GM21717 (cell line): ENCODE measurements at regions not wholly inside any gene's neighbourhood (a gene's known extent, or its start where the extent isn't known, plus 50 kb on each side); places are given as distances from the start of the nearest gene placed in this dataset.

Source experiments
- ATAC-seq: cut with Tn5 transposase; IDR thresholded peaks from one replicate; pipeline ENCODE4 v1.9.1; 2021; ENCODE audit warnings: mild to moderate bottlenecking, moderate library complexity; ENCODE audit not compliant: unreplicated experiment

DNA sequence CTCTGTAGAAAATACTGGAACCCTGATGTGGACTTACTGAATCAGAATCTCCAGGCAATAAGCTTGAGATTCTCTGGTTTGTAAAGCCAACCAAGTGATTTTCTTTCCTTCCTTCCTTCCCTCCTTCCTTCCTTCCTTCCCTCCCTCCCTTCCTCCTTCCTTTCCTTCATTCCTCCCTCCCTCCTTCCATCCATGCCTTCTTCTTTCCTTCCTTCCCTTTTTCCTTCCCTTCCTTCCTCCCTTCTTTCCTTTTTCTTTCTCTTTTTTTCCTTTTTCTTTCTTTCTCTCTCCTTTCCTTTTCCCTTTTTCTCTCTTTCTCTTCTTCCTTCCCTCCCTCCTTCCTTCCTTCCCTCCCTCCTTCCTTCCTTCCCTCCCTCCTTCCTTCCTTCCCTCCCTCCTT is 450.8 kb downstream of the GRXCR1 start:
- ATAC-seq, result no peak

DNA sequence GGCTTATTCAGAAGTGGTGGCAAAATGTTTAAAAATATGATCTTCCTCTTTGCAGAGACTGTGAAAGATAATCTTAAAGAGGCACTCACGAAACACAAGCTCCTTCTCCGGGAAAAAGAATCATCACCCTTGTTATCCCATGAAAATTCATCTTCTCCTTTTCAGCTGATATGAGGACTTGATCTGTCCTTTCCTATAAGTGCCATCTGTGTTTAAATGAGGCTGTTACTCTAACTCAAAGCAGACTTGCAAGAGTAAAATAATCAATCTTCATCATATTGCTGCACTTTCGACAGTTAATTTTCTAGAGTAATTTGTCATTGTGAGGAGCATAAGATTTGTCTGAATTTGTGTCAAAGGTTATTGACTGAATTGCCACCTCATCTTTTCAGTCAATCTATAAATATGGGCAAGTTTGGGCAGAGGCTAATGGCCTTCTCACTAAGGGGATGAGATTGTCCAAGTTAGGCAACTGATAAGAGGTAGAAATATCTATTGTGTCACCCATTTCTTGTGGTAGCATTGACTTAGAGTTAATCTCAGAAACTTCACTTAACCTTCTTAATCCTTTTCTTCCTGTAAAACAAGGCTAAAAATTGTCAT is 452.9 kb downstream of the GRXCR1 start:
- no peak for ATAC-seq

DNA sequence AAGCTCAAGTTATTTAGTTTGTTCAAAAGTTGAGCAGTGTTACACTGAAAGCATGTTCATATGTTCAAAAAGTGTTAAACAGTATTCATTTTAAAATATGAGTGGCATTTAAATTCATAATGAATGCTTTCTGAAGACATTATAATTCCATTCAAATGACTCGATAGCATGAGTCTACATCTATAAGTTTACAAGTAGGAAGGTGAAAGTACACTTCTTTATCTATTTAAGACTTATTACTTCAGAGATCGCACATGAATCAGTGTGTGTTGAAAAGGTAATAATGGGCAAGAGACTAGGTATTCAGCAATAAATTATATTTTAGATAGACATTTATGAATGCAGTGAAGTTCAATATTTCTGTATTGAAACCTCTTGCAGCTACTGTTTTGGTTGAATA is 456.1 kb downstream of the GRXCR1 start:
- ATAC-seq, result no peak

DNA sequence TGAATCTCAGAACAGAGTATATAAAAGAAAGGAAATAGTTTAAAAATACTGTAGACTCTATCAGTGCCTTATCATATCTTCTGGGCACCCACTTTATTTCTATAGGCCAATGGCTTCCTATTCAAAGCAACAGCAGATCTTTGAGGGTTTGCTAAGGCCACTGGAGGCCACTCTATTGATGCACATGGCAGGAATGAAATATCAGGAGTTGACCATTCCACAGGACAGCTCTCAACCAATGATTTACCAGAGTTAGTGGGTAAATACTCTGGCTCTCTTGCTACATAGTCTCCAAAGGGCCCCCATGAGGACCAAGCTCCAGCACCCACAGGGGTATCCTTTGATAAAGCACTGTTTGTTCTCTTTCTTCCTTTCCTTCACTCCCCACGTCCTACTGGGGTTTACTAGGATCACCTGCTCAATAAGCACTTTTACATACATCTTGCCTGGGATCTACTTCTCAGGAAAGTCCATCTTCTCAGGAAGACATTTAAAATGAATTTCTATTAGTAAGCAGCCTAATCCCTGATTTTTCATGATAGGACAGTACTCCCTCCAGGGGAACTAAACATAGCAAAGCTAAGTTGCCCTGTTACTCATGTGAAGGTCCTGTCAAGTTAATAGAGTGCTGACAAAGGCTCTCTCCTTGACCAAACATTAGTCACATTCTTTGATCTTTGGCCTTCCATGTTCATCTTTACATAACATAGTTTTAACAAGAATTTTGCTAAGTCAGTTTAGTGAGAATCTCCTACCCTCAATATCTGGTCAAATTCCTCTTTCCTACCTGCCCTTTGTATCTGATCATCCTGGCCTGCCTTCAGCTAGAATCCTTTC is 459.7 kb downstream of the GRXCR1 start:
- ATAC-seq, result no peak

DNA sequence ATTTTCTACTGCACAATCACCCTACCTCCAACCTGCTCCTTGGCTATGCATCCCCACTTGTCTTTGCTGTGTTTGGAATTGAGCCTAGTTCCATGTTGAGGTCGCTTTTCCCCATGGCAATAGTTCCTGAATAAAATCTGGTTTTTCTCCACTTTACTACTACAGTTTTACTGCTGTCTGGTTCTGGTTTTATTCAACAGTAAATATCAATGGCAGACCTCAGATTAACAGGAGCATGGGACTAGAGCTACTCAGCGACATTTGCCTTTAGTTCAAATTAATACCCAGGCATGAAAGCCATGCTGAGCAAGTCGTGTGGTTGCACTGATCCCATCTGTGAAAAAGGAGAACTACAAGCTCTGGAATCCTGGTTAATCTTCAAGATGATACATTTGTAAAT is 460.3 kb downstream of the GRXCR1 start:
- no peak for ATAC-seq

DNA sequence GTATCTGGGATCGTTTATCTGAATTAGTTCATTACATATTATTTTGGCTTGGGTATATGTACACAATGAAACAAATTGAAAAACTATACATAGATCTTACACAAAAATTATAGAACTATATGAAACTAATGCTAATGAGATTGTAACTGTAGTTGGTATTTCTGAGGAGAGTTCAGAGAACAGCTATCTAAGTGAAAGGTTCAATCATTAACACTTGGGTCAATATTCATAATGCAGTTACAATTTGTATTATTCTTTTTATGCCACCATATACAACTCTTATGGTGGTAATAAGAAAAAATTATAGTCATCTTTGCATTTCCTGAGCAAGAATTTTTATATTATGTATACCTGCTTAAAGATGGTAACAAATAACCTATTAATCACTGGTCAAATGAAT is 461.0 kb downstream of the GRXCR1 start:
- no peak for ATAC-seq

DNA sequence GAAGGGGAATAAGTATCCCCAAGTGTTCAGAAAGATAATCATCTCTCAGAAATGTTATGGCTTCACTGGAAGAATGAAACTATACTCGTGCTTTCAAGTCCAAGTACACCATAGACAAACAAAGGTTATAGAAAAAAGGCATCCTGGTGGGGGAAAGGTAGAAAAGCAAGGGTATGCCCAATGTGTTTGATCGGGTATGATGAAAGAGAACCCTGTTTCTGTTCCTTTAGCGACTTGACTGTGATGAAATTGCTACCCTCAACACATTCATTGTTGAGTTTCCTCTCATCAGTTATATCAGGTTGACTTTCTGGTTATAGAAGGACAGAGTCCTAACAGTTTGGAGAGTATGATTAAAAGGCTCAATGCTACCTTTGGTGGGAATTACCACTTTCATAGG is 464.3 kb downstream of the GRXCR1 start:
- no peak for ATAC-seq

DNA sequence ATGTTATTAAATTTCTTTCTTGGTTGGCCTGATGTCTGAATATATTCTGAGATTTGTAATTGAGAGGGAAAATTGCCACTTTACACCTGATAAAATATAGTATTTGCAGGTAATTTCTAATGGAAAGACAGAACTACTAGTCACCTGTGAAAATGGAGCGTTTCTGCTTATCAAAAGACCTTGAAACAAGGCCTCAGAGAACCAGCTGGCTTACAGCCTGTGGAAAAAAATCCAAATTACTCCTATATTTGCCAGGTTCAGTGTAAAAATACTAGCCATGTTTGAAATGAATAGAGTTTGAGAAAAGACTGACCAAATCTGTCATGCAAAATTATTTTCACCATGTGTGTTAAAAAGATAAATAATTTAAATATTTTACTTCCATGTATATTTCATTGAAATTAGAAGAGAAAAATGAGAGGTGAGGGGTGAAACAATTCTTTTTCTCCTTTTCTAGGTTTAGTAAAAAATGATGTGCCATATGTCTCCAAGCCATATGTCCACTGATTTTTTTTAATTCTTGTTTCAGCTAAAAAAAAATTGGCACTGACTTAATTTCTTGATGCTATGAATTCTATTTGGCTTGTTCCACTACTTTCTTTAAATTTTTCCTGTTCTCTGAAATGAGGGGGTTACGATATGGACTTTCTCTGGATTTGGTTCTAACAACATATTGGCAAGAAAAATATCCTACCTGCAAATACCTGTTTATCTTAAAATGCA is 464.9 kb downstream of the GRXCR1 start:
- ATAC-seq, result no peak

DNA sequence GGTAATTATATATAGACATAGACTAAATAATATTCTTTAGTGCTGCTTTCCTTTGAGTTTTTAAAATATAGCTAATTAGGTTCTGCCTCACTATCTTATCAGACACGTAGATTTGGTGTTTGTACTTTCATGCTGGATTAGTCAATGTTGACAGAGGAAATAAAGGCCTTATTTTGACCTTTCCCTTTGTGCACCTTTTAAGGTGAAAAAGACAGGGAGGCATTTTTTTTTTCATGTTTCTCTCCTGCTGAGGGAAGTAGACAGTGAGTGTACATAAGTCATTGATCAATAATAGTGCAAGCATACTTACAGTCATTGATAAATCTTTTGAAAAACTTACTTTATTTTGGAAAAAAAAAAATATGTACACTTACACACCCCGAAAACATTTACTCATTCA is 467.8 kb downstream of the GRXCR1 start:
- no peak for ATAC-seq

DNA sequence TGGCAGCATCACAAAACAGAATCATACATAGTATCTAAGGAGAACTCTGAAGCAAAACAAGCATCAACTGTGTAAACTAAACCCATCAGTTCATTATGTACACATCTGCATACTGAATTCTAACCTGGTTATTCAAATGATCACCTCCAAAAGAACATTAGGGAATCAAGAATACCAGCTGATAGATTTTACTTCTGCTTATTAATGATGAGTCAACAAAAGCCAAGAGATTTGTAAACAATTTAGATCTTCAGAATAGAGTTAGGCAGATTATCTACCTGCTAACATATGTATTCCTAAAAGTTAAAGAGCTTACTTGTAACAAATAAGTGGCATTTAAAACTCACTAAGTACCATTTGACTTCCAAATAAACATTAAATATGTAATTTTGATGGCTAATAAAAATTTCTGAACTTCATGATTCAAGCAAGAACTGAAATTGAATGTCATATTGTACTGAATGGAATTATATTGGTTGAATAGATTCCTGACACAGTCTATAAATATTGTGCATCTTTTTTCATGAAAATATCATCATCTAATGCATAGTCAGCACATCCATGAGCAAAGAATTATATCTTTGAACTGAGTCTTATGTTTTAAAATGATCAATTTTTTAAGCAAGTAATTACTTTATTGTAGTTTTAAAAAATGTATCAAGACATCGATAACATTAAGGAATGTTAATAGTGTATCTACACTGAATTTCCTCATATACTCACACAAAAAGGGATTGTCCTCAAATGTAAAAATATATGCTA is 470.5 kb downstream of the GRXCR1 start:
- ATAC-seq, result no peak

DNA sequence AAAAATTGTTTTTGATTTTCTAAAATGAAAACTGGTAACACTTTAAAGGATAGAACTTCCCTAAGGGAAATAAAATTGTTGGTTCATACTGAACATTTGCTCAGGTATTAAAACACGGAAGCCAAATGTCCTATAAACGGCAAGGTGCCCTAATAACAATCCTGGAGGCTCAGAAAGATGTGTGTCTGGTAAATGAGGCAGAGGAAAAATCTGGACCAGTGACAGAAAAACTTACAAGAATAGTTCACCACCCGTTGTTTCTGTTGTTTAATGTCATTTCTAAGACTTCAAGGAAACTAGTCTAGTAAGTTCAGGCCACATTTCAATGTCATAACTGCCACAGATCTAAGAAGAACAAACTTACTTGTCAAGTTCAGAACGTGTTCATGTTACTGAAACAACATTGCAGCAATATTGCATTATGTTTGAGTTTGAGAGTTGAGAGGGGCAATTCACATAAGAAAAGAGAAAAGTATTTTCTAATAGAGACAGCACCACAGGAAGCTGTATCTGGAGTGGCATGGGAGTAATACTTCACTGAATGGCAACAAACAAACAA is 476.6 kb downstream of the GRXCR1 start:
- ATAC-seq, result no peak

DNA sequence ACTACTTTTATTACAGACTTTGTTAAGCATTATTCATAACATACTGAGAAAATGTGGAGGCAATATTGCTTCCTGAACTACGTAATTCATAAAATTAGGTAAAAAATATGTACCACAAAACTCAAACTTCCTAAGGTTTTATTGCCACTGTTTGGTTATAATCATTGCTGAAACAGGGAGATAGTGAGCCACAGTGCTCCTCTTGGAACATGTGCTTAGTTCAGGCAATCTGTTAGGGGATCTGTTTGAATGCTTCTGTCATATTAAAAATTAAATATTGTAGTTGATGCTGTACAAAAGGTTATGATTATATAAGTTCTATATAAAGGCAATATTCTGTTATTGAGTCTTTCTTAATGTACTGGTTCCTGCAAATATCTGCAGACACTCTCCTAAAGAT is 480.7 kb downstream of the GRXCR1 start:
- ATAC-seq, result no peak

DNA sequence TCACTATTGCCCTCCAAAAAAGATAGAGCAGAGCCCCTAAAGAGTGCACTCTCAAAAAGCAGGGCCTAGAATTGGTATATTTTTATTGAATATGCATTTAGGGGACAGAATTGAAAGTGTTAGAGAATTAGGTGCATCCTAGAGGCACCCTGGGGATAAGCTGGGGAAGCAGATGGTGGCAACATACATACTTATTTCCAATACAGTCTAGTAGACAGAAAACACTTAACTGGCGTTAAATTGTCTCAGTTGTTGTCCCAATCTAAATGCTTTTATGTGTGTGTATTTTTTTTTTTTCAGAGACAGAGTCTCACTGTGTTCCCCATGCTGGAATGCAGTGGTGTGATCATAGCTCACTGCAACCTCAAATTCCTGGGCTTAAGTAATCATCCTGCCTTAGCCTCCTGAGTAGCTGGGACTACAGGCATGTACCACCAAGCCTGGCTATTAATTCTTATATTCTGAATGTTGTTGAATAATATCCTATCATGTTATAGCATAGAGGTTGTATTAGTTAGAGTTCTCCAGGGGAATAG is 481.8 kb downstream of the GRXCR1 start:
- no peak for ATAC-seq

DNA sequence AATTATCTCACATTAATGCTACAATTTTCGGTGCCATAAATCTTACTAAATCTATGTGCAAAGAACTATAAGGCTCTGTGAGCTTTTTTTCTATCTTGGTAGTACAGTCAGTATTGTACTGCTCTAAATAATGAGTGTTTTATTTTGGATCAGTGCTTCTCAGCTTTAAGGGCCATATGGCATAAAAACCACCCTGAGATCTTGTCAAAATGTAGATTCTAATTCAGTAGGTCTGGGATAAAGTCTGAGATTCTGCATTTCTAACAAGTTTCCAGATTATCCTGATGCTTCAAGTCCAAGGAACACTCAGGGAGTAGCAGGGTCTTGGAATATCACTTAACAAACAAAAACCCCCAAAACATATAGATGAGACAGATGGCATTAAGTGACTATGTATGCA is 486.5 kb downstream of the GRXCR1 start:
- ATAC-seq, result no peak

DNA sequence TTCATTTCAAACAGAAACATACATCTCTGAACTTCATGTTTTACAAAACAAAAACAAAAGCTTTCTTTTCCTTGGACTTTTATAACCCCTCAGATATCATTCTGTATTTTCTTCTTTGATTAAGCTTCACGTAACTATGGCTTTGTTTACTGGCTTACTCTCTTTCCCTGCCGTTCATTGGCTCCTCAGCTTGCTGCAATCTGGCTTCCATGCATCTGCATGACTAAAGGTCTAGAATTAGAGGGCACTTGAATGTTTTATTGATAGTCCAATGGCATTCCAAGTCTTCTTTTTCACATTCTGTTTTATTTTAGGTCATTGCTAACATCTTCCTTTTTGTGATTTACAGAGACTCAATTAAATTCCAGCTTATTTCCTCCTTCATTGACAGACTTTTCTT is 487.6 kb downstream of the GRXCR1 start:
- no peak for ATAC-seq

DNA sequence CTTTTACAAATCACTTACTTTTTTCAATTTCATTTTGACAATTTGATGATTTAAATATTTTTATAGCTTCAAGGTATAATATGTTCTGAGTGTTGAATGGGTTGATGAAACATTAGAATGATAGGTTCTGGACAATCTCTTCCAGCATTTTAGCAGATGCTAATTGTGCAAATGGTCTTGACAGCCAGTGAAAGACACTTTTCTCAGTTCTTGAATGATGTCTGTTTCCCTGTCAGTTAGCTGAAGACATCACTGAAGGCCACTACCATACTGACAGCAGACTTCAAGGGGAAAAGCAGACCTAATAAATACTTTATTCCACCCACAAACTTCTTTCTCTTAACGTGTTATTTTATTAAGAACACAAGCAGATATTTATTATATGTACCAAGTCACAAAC is 498.6 kb downstream of the GRXCR1 start:
- no peak for ATAC-seq

DNA sequence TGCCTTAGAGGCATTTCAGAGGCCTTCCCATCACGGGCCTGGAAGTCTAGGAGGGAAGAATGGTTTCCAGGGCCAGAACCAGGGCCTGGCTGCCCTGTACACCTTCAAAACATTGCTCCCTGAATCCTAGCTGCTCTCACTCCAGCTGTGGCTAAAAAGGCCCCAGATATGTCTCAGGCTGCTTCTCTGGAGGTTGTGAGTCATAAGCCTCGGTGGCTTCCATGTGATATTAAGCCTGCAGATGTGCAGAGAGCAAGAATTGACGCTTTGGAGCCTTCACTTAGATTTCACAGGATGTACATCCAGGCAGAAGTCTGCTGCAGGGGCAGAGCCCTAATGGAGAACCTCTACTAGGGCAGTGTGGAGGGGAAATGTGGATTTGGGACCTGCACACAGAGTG is 502.5 kb downstream of the GRXCR1 start:
- no peak for ATAC-seq

DNA sequence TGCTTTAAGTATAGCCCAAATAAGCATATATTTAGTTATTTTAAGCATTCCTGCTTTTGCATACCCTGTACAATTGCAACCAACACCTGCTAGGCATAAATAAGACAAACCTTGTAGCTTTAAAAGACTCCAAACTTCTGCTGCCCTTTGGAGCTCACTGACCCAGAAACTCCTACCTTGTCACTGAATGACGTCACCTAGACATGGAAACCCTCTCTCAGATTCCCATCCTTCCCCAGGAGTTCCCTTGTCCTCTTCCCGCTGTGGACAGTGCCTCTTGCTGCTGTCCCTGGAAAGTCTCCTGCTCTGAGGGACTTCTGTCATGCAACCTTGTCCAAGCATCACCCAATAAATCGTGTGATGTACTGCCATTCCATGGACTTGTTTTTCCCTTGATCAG is 507.2 kb downstream of the GRXCR1 start:
- ATAC-seq, result no peak

DNA sequence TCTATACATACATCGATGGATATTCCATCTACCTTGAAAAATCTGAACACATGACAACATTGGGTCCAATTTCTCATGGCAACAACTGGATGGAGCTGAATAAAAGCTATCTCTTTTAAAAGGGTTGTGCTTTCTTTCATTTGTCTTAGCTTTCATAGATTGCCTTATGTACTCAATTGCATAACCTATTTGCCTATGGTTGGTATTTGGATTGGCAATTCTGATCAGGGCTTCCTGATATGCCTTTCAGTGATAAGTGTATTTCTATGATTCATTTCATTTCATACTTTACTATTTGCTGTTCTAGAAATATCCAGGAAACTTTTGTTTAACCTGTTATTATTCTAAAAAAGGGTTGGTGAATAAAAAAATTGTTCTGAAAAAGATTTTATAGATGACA is 509.9 kb downstream of the GRXCR1 start:
- no peak for ATAC-seq

DNA sequence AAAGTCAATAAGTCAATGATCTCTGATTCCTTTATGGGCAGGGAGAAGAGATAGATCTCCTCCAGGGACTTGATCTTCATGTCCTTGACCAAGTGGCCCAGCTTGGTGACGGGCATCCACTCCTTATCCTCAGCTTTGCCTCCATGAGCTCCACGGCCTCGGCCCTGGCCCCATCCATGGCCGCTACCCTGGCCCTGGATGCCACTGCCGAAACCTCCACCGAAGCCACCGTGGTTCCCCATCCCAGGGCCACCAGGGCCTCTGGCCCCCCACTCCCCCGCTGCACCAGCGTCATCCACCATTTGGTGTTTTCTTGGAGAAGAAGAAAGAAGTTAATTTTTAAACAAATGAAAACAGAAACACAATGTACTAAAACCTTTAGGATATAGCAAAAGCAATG is 518.1 kb downstream of the GRXCR1 start:
- ATAC-seq, result no peak

DNA sequence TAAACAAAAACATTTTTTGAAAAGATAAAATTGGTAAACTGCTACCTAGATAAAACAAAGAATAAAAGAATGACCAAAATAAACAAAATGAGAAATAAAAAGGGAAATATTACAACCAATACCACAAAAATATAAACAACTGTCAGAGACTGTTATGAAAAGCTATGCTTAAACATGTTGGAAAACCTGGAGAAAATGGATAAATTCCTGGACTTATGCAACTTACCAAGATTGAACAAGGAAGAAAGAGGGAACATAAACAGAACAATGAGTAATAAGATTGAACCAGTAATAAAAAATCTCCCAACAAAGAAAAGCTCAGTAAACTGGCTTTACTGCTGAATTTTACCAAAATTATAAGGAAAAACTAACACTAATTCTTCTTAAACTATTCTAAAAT is 518.7 kb downstream of the GRXCR1 start:
- ATAC-seq, result no peak
